H1 (cell line): ENCODE measurements at regions not wholly inside any gene's neighbourhood (a gene's known extent, or its start where the extent isn't known, plus 50 kb on each side); places are given as distances from the start of the nearest gene placed in this dataset.

Source experiments
- CTCF ChIA-PET: fragments of 300-600 bp; sonication (Branson Sonifier 250); formaldehyde crosslinking; loops from one replicate; lab custom pipeline; 2021; ENCODE audit not compliant: partially characterized antibody; lab: Charles Lee
- POLR2A ChIA-PET: fragments of 300-600 bp; sonication (Branson Sonifier 250); formaldehyde crosslinking; loops from one replicate; lab custom pipeline; 2021; ENCODE audit warnings: inconsistent platforms; ENCODE audit not compliant: partially characterized antibody; lab: Charles Lee
- DNase-seq, 2 experiments: peaks; one replicate each; pipeline versions ENCODE4 v3.0.0 to v3.0.0-alpha.2; 2010 to 2022; ENCODE audit warnings: low spot score in 2 of 2, low read depth in 1 of 2, mixed read lengths in 1 of 2
- FAIRE-seq: peaks from 2 replicates; lab custom pipeline; 2011; peaks lifted over from hg19 to GRCh38; lab: Jason Lieb, UNC
- H2AFZ ChIP-seq: 2 replicates; pipeline ENCODE4 v1.8.1; 2012; ENCODE audit warnings: low read length, inconsistent platforms
- H2AK5ac ChIP-seq: 2 replicates; pipeline ENCODE4 v1.6.1; 2013; ENCODE audit warnings: low read depth, low read length
- H2BK120ac ChIP-seq: replicated peaks from 2 replicates; pipeline ENCODE3; 2013; ENCODE audit warnings: low read depth, low read length, inconsistent platforms
- H2BK12ac ChIP-seq: 2 replicates; pipeline ENCODE4 v1.6.1; 2013; ENCODE audit warnings: low read depth, low read length
- H2BK15ac ChIP-seq: 2 replicates; pipeline ENCODE4 v1.6.1; 2013; ENCODE audit warnings: low read length
- H2BK20ac ChIP-seq: 2 replicates; pipeline ENCODE4 v1.6.1; 2013; ENCODE audit warnings: low read length
- H2BK5ac ChIP-seq: 2 replicates; pipeline ENCODE4 v1.6.1; 2013; ENCODE audit warnings: low read depth, low read length
- H3K14ac ChIP-seq: 2 replicates; pipeline ENCODE4 v1.6.1; 2013; ENCODE audit warnings: inconsistent platforms; ENCODE audit not compliant: insufficient read length
- H3K18ac ChIP-seq: 2 replicates; pipeline ENCODE4 v1.6.1; 2013; ENCODE audit warnings: low read length; ENCODE audit errors: extremely low read depth
- H3K23ac ChIP-seq: 2 replicates; pipeline ENCODE4 v1.6.1; 2013; ENCODE audit warnings: inconsistent platforms; ENCODE audit not compliant: insufficient read length
- H3K23me2 ChIP-seq: 2 replicates; pipeline ENCODE4 v1.6.1; 2013; ENCODE audit warnings: low read depth, low read length
- H3K27ac ChIP-seq: 2 replicates; pipeline ENCODE4 v1.6.1; 2011; ENCODE audit warnings: low read depth, low read length, inconsistent platforms
- H3K27me3 ChIP-seq, 4 experiments: replicated peaks in 1 of 4; 1 replicate in 1 of 4; 2 replicates in 3 of 4; pipeline versions ENCODE4 v1.6.1 to v1.8.1; 2011 to 2013; ENCODE audit warnings: low read length in 3 of 4, mild to moderate bottlenecking in 3 of 4, inconsistent platforms in 2 of 4, mixed read lengths in 2 of 4, moderate library complexity in 1 of 4; ENCODE audit not compliant: control insufficient read depth in 3 of 4, insufficient read depth in 3 of 4; ENCODE audit errors: extremely low read depth in 1 of 4
- H3K36me3 ChIP-seq, 4 experiments: 2 replicates each; pipeline versions ENCODE4 v1.6.1 to v1.8.1; 2011 to 2013; ENCODE audit warnings: mild to moderate bottlenecking in 4 of 4, low read length in 3 of 4, moderate library complexity in 2 of 4, control low read depth in 1 of 4, inconsistent platforms in 1 of 4; ENCODE audit not compliant: insufficient read depth in 4 of 4, control insufficient read depth in 2 of 4
- H3K4ac ChIP-seq: replicated peaks from 2 replicates; pipeline ENCODE3; 2013; ENCODE audit warnings: low read length, low read depth, mixed read lengths, inconsistent platforms; ENCODE audit not compliant: insufficient read length
- H3K4me1 ChIP-seq, 4 experiments: replicated peaks in 1 of 4; 1 replicate in 1 of 4; 2 replicates in 3 of 4; pipeline versions ENCODE4 v1.6.1 to v1.8.1; 2011 to 2013; ENCODE audit warnings: low read length in 3 of 4, inconsistent platforms in 2 of 4, mixed read lengths in 1 of 4; ENCODE audit not compliant: insufficient read depth in 4 of 4, control insufficient read depth in 3 of 4
- H3K4me2 ChIP-seq, 2 experiments: 2 replicates each; pipeline versions ENCODE4 v1.6.1 to v1.8.1; 2011 to 2013; ENCODE audit warnings: low read depth in 2 of 2, low read length in 2 of 2, control low read depth in 1 of 2, inconsistent platforms in 1 of 2, mild to moderate bottlenecking in 1 of 2; ENCODE audit not compliant: insufficient read depth in 1 of 2
- H3K4me3 ChIP-seq, 4 experiments: fragments of 200-600, 300-600 bp in 1 of 4; sonication (generic), shearing (Covaris generic), sonication (Bioruptor Twin) in 1 of 4; 2 replicates each; pipeline versions ENCODE4 v1.5.1 to v1.8.1; 2011 to 2016; ENCODE audit warnings: low read length in 4 of 4, low read depth in 3 of 4, control low read depth in 2 of 4, inconsistent platforms in 2 of 4, mild to moderate bottlenecking in 2 of 4, mixed read lengths in 1 of 4, moderate library complexity in 1 of 4; ENCODE audit not compliant: insufficient read depth in 2 of 4; ENCODE audit errors: extremely low read depth in 1 of 4
- H3K56ac ChIP-seq: replicated peaks from 2 replicates; pipeline ENCODE3; 2013; ENCODE audit warnings: low read depth, mild to moderate bottlenecking, mixed read lengths, low read length, inconsistent platforms; ENCODE audit not compliant: insufficient read length
- H3K79me1 ChIP-seq: 2 replicates; pipeline ENCODE4 v1.6.1; 2013; ENCODE audit warnings: low read depth, low read length, control low read depth
- H3K79me2 ChIP-seq, 2 experiments: 2 replicates each; pipeline versions ENCODE4 v1.6.1 to v1.8.1; 2012 to 2013; ENCODE audit warnings: low read length in 2 of 2, mild to moderate bottlenecking in 2 of 2, inconsistent platforms in 1 of 2; ENCODE audit not compliant: insufficient read depth in 2 of 2, control insufficient read depth in 1 of 2
- H3K9ac ChIP-seq, 4 experiments: replicated peaks in 1 of 4; 1 replicate in 1 of 4; 2 replicates in 3 of 4; pipeline versions ENCODE4 v1.6.1 to v1.8.1; 2011 to 2013; ENCODE audit warnings: low read depth in 3 of 4, low read length in 3 of 4, control low read depth in 2 of 4, mild to moderate bottlenecking in 2 of 4, moderate library complexity in 2 of 4, inconsistent platforms in 1 of 4; ENCODE audit errors: extremely low read depth in 1 of 4
- H3K9me3 ChIP-seq, 2 experiments: 2 replicates each; pipeline versions ENCODE4 v1.6.1 to v1.8.1; 2012 to 2013; ENCODE audit warnings: mild to moderate bottlenecking in 2 of 2, moderate library complexity in 2 of 2, control low read depth in 1 of 2, inconsistent platforms in 1 of 2, low read depth in 1 of 2, low read length in 1 of 2, mixed read lengths in 1 of 2; ENCODE audit not compliant: insufficient read depth in 2 of 2
- H4K20me1 ChIP-seq, 2 experiments: replicated peaks in 1 of 2; 2 replicates each; pipeline versions ENCODE3 to v1.8.1; 2011 to 2013; ENCODE audit warnings: inconsistent platforms in 2 of 2, low read length in 2 of 2, mild to moderate bottlenecking in 1 of 2; ENCODE audit not compliant: insufficient read depth in 2 of 2, control insufficient read depth in 1 of 2
- H4K5ac ChIP-seq: 2 replicates; pipeline ENCODE4 v1.6.1; 2013; ENCODE audit warnings: low read length, low read depth, mixed read lengths, inconsistent platforms; ENCODE audit not compliant: insufficient read length
- H4K8ac ChIP-seq: 2 replicates; pipeline ENCODE4 v1.8.0; 2013; ENCODE audit warnings: mild to moderate bottlenecking, moderate library complexity, low read length, inconsistent platforms; ENCODE audit not compliant: insufficient read depth; ENCODE audit errors: extremely low read depth
- H4K91ac ChIP-seq: replicated peaks from 2 replicates; pipeline ENCODE3; 2013; ENCODE audit warnings: low read length, mixed read lengths, inconsistent platforms; ENCODE audit not compliant: insufficient read length
- BCL11A ChIP-seq, 2 experiments: IDR thresholded peaks; one replicate each; pipeline ENCODE4 v1.6.1; 2011; ENCODE audit warnings: low read depth in 2 of 2, low read length in 2 of 2, mild to moderate bottlenecking in 2 of 2
- CBX5 ChIP-seq: fragments of 300-800, 300-1000 bp; sonication (generic); IDR thresholded peaks from 2 replicates; pipeline ENCODE4 v1.7.1; 2016; ENCODE audit warnings: antibody characterized with exemption, low read length, low read depth
- CTBP2 ChIP-seq: IDR thresholded peaks from 2 replicates; pipeline ENCODE4 v1.7.0; 2011; ENCODE audit warnings: borderline replicate concordance, mild to moderate bottlenecking, moderate library complexity, mixed read lengths, low read length; ENCODE audit not compliant: insufficient read depth, insufficient read length
- EP300 ChIP-seq, 2 experiments: IDR thresholded peaks; 1 replicate in 1 of 2; 2 replicates in 1 of 2; pipeline ENCODE4 v1.6.1; 2011 to 2012; ENCODE audit warnings: low read depth in 2 of 2, low read length in 2 of 2, mild to moderate bottlenecking in 2 of 2, borderline replicate concordance in 1 of 2, inconsistent platforms in 1 of 2, moderate library complexity in 1 of 2
- HDAC2 ChIP-seq, 2 experiments: fragments of 300-600 bp in 1 of 2; sonication (generic) in 1 of 2; IDR thresholded peaks; 2 replicates each; pipeline ENCODE4 v1.6.1; 2011 to 2012; ENCODE audit warnings: low read depth in 2 of 2, low read length in 2 of 2, mild to moderate bottlenecking in 2 of 2, moderate library complexity in 2 of 2, borderline replicate concordance in 1 of 2, inconsistent platforms in 1 of 2
- NANOG ChIP-seq: IDR thresholded peaks from 2 replicates; pipeline ENCODE4 v1.6.1; 2011; ENCODE audit warnings: low read length, low read depth, mild to moderate bottlenecking, inconsistent platforms; ENCODE audit not compliant: insufficient read depth, poor library complexity, severe bottlenecking
- RAD21 ChIP-seq, 2 experiments: IDR thresholded peaks in 1 of 2; conservative IDR thresholded peaks in 1 of 2; 2 replicates each; pipeline ENCODE4 v1.6.1; 2011; ENCODE audit warnings: low read depth in 2 of 2, low read length in 2 of 2, improper control_type of control experiment in 1 of 2, inconsistent platforms in 1 of 2, mild to moderate bottlenecking in 1 of 2, moderate library complexity in 1 of 2
- RNF2 ChIP-seq: fragments of 200-900, 300-1000 bp; sonication (generic); IDR thresholded peaks from 2 replicates; pipeline ENCODE4 v1.7.1; 2016; ENCODE audit warnings: borderline replicate concordance, low read depth, mild to moderate bottlenecking, antibody characterized with exemption, low read length; ENCODE audit not compliant: poor library complexity, severe bottlenecking; ENCODE audit errors: missing control alignments
- RXRA ChIP-seq: IDR thresholded peaks from 2 replicates; pipeline ENCODE4 v1.6.1; 2011; ENCODE audit warnings: low read depth, mild to moderate bottlenecking, low read length, moderate library complexity; ENCODE audit not compliant: insufficient read depth
- SIN3A ChIP-seq, 2 experiments: IDR thresholded peaks in 1 of 2; conservative IDR thresholded peaks in 1 of 2; 2 replicates each; pipeline ENCODE4 v1.6.1; 2011 to 2012; ENCODE audit warnings: low read length in 2 of 2, improper control_type of control experiment in 1 of 2, low read depth in 1 of 2, mild to moderate bottlenecking in 1 of 2
- YY1 ChIP-seq: IDR thresholded peaks from 2 replicates; pipeline ENCODE4 v1.6.1; 2011; ENCODE audit warnings: low read depth, mild to moderate bottlenecking, low read length
- WGBS, 2 experiments: shearing (Covaris generic) in 1 of 2; methylation state at CpG; one replicate each; pipeline versions ENCODE4 v1.1.6 to v1.1.7; 2013 to 2015; ENCODE audit warnings: low lambda C conversion rate in 2 of 2, mixed read lengths in 2 of 2, inconsistent platforms in 1 of 2, low coverage in 1 of 2, missing lambda C conversion rate in 1 of 2; ENCODE audit not compliant: insufficient replicate concordance in 2 of 2, insufficient coverage in 1 of 2, insufficient read length in 1 of 2; ENCODE audit errors: extremely low coverage in 1 of 2, missing lambda C conversion rate in 1 of 2; 5-methylcytosine and 5-hydroxymethylcytosine counted together

DNA sequence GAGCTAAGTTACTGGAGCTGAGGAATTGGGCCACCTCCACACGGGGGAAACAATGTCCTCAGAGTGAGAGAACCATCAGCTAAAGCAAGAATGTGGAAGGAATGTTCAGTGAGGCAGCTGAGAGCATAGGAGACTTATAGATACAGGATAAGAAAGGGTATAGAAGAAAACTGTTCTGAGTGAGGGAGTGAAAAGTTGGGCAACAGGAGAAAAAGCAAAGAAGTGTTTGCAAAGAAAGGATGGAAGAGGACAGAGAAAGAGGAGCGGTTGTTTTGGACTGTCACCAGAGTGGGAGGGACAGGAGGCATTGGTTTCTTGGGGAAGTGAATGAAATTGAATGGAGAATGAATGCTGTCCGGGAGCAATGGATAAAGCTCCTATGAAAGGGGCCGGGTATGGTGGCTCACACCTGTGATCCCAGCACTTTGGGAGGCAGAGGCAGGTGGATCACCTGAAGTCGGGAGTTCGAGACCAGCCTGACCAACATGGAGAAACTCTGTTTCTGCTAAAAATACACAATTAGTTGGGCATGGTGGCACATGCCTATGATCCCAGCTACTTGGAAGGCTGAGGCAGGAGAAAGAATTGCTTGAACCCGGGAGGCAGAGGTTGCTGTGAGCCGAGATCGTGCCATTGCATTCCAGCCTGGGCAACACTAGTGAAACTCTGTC lies 296.5 kb downstream of the ADGB start:
- no peak overlapping the region for H2AFZ ChIP-seq
- no peaks in the 10 kb centered on the region for H4K20me1 ChIP-seq
- H2BK15ac ChIP-seq: no peak overlapping the region
- DNase-seq: no peak
- H3K56ac ChIP-seq: no peak overlapping the region
- no peak overlapping the region for H2BK5ac ChIP-seq
- H2AK5ac ChIP-seq: no peak overlapping the region
- no peak overlapping the region for H3K9ac ChIP-seq
- no peak overlapping the region for H4K91ac ChIP-seq
- ChIA-PET CTCF (interaction anchor here (0.6 to 0.7 kb wide), 4 partner anchors 10 to 74 kb away, joined by 3 to 4 read pairs (median 3); no protein-coding TSS in a partner anchor), POLR2A (interaction anchor here (0.7 kb wide), 1 partner anchor 29 kb away, joined by 3 read pairs; no protein-coding TSS in a partner anchor)
- no peak overlapping the region for H4K5ac ChIP-seq
- H3K27ac ChIP-seq: no peak overlapping the region
- H2BK12ac ChIP-seq: no peak overlapping the region
- no peak overlapping the region for H2BK20ac ChIP-seq
- H3K4me2 ChIP-seq: no peak overlapping the region
- H3K36me3 ChIP-seq: no peaks in the 10 kb centered on the region; a peak in 2 of 8 replicates
- no peaks in the 10 kb centered on the region for H3K4me1 ChIP-seq
- H3K14ac ChIP-seq: no peak overlapping the region
- no peak overlapping the region for H3K4ac ChIP-seq
- H4K8ac ChIP-seq: no peak overlapping the region
- H3K23me2 ChIP-seq: no peaks in the 10 kb centered on the region
- no peak overlapping the region for H2BK120ac ChIP-seq
- FAIRE-seq: no peak
- no peaks in the 10 kb centered on the region for H3K9me3 ChIP-seq
- H3K18ac ChIP-seq: no peak overlapping the region
- no peaks in the 10 kb centered on the region for H3K79me2 ChIP-seq
- H3K4me3 ChIP-seq: no peak overlapping the region
- no peaks in the 10 kb centered on the region for H3K79me1 ChIP-seq
- H3K23ac ChIP-seq: no peak overlapping the region
- no peaks in the 10 kb centered on the region for H3K27me3 ChIP-seq
- 91% methylated on average over 9 of the region's 9 CpGs; no CpG with 5 or more reads in 1 of the 2 experiments for WGBS, 2 experiments
- TF ChIP-seq RXRA (no peak), BCL11A (IDR thresholded peaks at IDR 0.05; ENCODE audit: low read depth in 2 of 2, low read length in 2 of 2) (no peak), NANOG (no peak), RAD21 (IDR thresholded peaks at IDR 0.05 in 1 of 2, conservative IDR thresholded peaks at IDR 0.05 in 1 of 2; ENCODE audit: low read depth in 2 of 2, low read length in 2 of 2) (no peak), EP300 (IDR thresholded peaks at IDR 0.05; ENCODE audit: borderline replicate concordance in 1 of 2, low read depth in 2 of 2, low read length in 2 of 2) (no peak), YY1 (no peak), RNF2 (no peak), CTBP2 (no peak), SIN3A (conservative IDR thresholded peaks at IDR 0.05 in 1 of 2, IDR thresholded peaks at IDR 0.05 in 1 of 2; ENCODE audit: low read depth in 1 of 2, low read length in 2 of 2) (no peak), HDAC2 (IDR thresholded peaks at IDR 0.05; ENCODE audit: borderline replicate concordance in 1 of 2, low read depth in 2 of 2, low read length in 2 of 2) (no peak), CBX5 (no peak)
